HepG2 (cell line): ENCODE measurements at regions not wholly inside any gene's neighbourhood (a gene's known extent, or its start where the extent isn't known, plus 50 kb on each side); places are given as distances from the start of the nearest gene placed in this dataset.

ENCODE experiments used
- CBX2 ChIP-seq, 2 experiments: fragments of 200-600 bp in 1 of 2; sonication (generic); formaldehyde crosslinking in 1 of 2; IDR thresholded peaks; 2 replicates each; pipeline versions ENCODE4 v1.7.0 to v1.8.1; 2018 to 2022; ENCODE audit warnings: low read depth in 2 of 2, low read length in 1 of 2, mild to moderate bottlenecking in 1 of 2, missing genetic modification reagents in 1 of 2
- ELF4 ChIP-seq: sonication (generic); formaldehyde crosslinking; IDR thresholded peaks from 2 replicates; pipeline ENCODE4 v1.5.0; 2020; ENCODE audit warnings: missing genetic modification reagents, mild to moderate bottlenecking, moderate library complexity, borderline replicate concordance
- KLF12 ChIP-seq: sonication (generic); formaldehyde crosslinking; IDR thresholded peaks from 2 replicates; pipeline ENCODE4 v1.4.0; 2020; ENCODE audit warnings: missing genetic modification reagents, borderline replicate concordance
- PHF8 ChIP-seq: sonication (generic); formaldehyde crosslinking; IDR thresholded peaks from 2 replicates; pipeline ENCODE4 v1.5.0; 2020; ENCODE audit warnings: missing genetic modification reagents
- POLR2A ChIP-seq, 2 experiments: IDR thresholded peaks; 2 replicates each; pipeline ENCODE4 v1.6.1; 2011; ENCODE audit warnings: low read depth in 2 of 2, low read length in 2 of 2, mild to moderate bottlenecking in 1 of 2, moderate library complexity in 1 of 2; ENCODE audit not compliant: insufficient read depth in 1 of 2
- POLR2G ChIP-seq: fragments of 200-400 bp; formaldehyde crosslinking; IDR thresholded peaks from 2 replicates; pipeline ENCODE4 v1.6.1; 2018; ENCODE audit warnings: mild to moderate bottlenecking, low read depth, low read length, moderate library complexity
- SP140L ChIP-seq: sonication (generic); formaldehyde crosslinking; IDR thresholded peaks from 2 replicates; pipeline ENCODE4 v1.4.0; 2020; ENCODE audit warnings: missing genetic modification reagents, borderline replicate concordance
- ZNF224 ChIP-seq: sonication (generic); formaldehyde crosslinking; IDR thresholded peaks from 2 replicates; pipeline ENCODE4 v1.5.0; 2020; ENCODE audit warnings: mild to moderate bottlenecking, missing genetic modification reagents
- TF ChIP-seq, protein P1 (sequence below): sonication (generic); formaldehyde crosslinking; IDR thresholded peaks from 2 replicates; pipeline ENCODE4 v1.5.0; 2020; ENCODE audit warnings: mild to moderate bottlenecking, missing genetic modification reagents, moderate library complexity
- TF ChIP-seq, protein P2 (sequence below): sonication (generic); formaldehyde crosslinking; IDR thresholded peaks from 2 replicates; pipeline ENCODE4 v1.4.0; 2020; ENCODE audit warnings: missing genetic modification reagents

DNA sequence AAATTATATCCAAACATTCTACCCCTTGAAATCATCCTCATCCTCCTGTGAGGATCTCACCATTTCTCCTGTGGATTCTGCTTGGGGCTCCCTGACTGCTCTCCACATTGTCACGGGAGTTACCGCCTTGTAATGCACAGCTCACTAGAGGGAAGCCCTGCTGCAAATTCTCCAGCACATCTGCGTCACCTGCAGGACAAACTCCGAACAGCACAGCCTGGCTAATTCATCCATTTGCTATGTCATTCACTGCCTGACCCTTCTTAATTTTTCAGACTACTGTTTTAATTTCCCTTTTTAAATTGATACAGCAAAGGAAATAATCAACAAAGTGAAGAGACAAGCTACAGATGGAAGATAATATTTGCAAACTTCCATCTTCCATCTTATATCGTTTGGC is 627.4 kb downstream of the FBXO15 start:
- TF ChIP-seq, protein P1, sequence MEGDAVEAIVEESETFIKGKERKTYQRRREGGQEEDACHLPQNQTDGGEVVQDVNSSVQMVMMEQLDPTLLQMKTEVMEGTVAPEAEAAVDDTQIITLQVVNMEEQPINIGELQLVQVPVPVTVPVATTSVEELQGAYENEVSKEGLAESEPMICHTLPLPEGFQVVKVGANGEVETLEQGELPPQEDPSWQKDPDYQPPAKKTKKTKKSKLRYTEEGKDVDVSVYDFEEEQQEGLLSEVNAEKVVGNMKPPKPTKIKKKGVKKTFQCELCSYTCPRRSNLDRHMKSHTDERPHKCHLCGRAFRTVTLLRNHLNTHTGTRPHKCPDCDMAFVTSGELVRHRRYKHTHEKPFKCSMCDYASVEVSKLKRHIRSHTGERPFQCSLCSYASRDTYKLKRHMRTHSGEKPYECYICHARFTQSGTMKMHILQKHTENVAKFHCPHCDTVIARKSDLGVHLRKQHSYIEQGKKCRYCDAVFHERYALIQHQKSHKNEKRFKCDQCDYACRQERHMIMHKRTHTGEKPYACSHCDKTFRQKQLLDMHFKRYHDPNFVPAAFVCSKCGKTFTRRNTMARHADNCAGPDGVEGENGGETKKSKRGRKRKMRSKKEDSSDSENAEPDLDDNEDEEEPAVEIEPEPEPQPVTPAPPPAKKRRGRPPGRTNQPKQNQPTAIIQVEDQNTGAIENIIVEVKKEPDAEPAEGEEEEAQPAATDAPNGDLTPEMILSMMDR (CRISPR knock-in tag) = peak; percentile 46
- TF ChIP-seq ELF4 (CRISPR knock-in tag) (no peak), CBX2 (IDR thresholded peaks at IDR 0.05; ENCODE audit: low read depth, low read length) (no peak), CBX2 (CRISPR knock-in tag; IDR thresholded peaks at IDR 0.05; ENCODE audit: low read depth) (no peak), ZNF224 (CRISPR knock-in tag) (no peak), POLR2G (no peak), SP140L (CRISPR knock-in tag) (no peak), POLR2A (IDR thresholded peaks at IDR 0.05; ENCODE audit: insufficient read depth in 1 of 2, low read depth in 2 of 2, low read length in 2 of 2) (no peak), KLF12 (no peak), PHF8 (CRISPR knock-in tag) (no peak)
- TF ChIP-seq, protein P2, sequence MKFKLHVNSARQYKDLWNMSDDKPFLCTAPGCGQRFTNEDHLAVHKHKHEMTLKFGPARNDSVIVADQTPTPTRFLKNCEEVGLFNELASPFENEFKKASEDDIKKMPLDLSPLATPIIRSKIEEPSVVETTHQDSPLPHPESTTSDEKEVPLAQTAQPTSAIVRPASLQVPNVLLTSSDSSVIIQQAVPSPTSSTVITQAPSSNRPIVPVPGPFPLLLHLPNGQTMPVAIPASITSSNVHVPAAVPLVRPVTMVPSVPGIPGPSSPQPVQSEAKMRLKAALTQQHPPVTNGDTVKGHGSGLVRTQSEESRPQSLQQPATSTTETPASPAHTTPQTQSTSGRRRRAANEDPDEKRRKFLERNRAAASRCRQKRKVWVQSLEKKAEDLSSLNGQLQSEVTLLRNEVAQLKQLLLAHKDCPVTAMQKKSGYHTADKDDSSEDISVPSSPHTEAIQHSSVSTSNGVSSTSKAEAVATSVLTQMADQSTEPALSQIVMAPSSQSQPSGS (CRISPR knock-in tag) = no peak
